ENCODE measurements at regions not wholly inside any gene's neighbourhood (a gene's known extent, or its start where the extent isn't known, plus 50 kb on each side); places are given as distances from the start of the nearest gene placed in this dataset.
A peak's percentile ranks its signal among the peaks of the same experiment; 100 is the strongest.
"Not testable (repeated sequence)": the region's sequence is repeated elsewhere in the genome, so short reads cannot be mapped to it uniquely, and the experiment has no call there.

GRCh38 chr11:69905611-69906452 lies 86.6 kb upstream of the FGF3 start:
- no peak for DNase-seq

- no peak for DNase-seq
Observed at GRCh38 chr11:69906453-69906907, 87.3 kb upstream of the FGF3 start.

- DNase-seq: no peak
Observed at GRCh38 chr11:69907611-69908010, 88.4 kb upstream of the FGF3 start.

DNA sequence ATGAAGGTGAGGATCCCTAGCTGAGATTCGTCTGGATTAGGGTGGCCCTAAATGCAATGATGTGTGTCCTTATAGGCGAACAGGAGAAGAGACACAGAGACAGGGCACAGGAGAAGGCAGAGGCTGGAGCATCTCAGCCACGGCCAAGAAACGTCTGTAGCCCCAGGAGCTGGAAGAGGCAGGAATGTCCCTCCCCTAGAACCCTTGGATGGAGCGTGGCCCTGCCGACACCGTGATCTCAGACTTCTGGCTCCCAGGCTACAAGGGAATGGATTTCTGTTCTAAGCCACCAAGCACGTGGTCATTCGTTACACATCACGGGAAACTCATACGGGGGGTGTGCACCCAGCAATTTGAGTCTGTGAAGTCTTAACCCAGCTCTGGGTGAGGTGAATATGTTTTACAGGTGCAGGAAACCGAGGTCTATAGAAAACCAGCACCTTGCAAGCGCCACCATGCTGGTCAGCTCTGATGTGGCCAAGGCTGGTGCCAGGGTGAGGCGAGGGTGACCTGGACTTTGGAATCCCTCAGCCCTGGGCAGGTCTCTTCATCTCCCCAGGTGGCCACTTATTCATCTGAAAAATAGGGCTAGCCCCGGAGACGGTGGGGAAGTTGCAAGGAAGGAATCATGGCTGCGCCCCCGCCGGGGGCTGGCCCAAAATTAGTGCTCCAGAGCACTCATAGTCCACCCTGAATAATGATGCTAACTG lies 89.5 kb upstream of the FGF3 start:
- no peak for DNase-seq

DNA sequence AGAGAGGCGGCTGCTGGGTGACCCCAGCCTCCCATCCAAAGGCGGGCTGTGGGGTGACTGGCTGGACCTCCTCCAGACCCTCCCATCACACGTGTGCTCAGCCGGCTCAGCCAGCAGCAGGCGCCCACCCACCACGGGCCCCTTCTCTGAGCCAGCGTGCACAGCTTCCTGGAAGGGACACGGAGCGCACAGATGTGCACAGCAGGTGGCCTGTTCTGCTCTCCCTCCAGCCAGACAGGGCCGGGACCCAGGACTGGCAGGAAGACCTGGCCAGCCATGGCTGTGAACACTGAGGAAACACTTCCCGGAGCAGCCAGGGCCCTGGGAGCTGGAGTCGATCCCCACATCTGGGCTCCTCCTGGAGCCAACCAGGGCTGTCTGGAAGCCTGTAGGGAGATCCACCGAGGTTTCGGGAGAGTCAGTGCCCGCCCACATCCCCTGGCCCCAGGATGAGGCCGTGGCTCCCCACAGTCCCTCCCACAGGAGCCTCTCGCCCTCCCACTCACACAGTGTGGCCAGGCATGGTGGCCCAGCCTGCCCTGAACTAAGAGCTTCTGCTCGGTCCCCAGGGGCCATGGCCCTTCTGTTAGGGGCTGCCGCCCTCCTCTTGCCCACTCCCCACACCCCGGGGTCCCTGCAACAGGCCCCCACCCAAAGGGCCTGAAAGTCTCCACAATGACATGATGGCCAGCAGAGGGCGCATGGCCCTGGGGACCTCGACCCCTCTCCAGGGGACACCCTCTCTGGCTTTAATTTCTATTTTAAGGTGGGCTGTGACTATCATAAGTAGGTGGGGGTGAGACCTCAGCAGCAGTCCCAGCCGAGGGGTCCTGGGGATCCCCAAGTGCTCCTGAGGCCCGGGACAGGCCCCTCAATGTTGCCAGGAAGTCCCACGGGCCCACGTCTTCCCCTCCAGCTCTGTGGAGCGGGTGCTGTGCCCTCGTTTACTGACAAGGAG lies 90.6 kb upstream of the FGF3 start:
- DNase-seq: peak in 1 of 2 experiments; percentile 25

- no peak for DNase-seq
Observed at GRCh38 chr11:69910519-69911309, 91.5 kb upstream of the FGF3 start.

DNA sequence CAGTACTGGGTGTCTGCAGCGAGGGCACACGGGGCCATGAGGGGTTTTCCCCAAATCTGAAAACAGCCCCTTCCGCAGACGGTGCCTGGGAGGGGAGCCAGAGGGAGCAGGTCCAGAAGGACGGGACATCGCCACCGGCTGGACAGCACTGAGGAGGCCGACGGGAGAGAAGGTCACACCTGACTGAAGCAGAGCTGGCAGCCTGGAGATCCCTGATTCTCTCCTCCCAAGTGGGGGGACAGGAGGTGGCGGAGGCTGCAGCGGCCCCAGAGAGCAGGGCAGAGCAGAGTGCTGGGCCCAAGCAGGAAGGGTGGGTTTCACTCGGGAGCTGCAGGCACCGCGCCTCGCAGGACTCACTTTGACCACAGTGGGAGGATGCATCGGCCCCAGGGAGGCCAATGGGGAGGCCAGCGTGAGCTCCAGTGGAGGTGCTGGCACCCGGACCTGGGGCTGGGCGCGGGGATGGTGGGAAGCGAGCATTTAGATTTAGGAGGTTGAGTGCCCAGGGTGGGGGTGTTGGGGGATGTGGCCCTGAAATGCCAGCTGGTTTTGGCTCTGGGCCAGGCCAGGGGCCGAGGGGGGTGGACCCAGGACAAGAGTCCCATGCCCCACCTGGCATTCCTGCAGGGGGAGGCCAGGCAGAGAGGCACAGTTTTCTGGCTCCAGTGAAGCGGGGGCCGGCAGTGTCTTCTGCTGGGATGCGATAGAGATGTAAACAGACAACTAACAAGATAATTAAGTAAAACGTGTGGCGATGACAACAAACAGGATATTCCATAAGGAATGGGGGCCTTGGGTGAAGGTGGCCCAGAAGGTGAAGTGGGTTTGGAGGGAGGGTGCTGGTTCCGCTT lies 92.3 kb upstream of the FGF3 start:
- DNase-seq: no peak

- no peak for DNase-seq
Observed at GRCh38 chr11:69912161-69912910, 93.1 kb upstream of the FGF3 start.

- no peak for DNase-seq
Observed at GRCh38 chr11:69912911-69913451, 93.8 kb upstream of the FGF3 start.

GRCh38 chr11:69913591-69914285 lies 94.5 kb upstream of the FGF3 start:
- no peak for DNase-seq

- no peak for DNase-seq
Observed at GRCh38 chr11:69914286-69915150, 95.3 kb upstream of the FGF3 start.

- DNase-seq: no peak
Observed at GRCh38 chr11:69915151-69915500, 95.9 kb upstream of the FGF3 start.

- DNase-seq: peak in 1 of 2 experiments; percentile 41
Observed at GRCh38 chr11:69915501-69916250, 96.5 kb upstream of the FGF3 start.

GRCh38 chr11:69916251-69916649 lies 97.0 kb upstream of the FGF3 start:
- not testable (repeated sequence) for DNase-seq

GRCh38 chr11:69916806-69917387 lies 97.7 kb upstream of the FGF3 start:
- DNase-seq: no peak

DNA sequence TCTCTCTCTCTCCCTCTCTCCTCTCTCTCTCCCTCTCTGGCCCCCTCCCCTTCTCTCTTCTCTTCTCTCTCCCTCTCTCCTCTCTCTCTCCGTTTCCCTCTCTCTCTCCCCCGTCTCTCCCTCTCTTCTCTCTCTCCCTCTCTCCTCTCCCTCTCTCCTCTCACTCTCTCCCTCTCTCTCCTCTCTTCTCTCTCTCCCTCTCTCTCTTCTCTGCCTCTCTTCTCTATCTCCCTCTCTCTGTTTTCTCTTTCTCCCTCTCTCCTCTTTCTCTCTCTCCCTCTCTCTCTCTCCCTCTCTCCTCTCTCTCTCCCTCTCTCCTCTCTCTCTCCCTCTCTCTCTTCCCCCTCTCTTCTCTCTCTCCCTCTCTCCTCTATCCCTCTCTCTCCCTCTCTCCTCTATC lies 98.3 kb upstream of the FGF3 start:
- DNase-seq: no peak

- DNase-seq: no peak
Observed at GRCh38 chr11:69918231-69918937, 99.2 kb upstream of the FGF3 start.

Measured in stimulated activated CD4-positive, alpha-beta T cell treated with anti-CD3 and anti-CD28 coated beads, Interleukin-4, amount 100 ng/mL, for 4 hours (primary cell).